Eye (tissue), 1 donor: ENCODE measurements at regions not wholly inside any gene's neighbourhood (a gene's known extent, or its start where the extent isn't known, plus 50 kb on each side); places are given as distances from the start of the nearest gene placed in this dataset.
A peak's percentile ranks its signal among the peaks of the same experiment; 100 is the strongest.

ENCODE experiments used
- DNase-seq: peaks from one replicate; pipeline ENCODE4 v3.0.0-alpha.2; 2015

DNA sequence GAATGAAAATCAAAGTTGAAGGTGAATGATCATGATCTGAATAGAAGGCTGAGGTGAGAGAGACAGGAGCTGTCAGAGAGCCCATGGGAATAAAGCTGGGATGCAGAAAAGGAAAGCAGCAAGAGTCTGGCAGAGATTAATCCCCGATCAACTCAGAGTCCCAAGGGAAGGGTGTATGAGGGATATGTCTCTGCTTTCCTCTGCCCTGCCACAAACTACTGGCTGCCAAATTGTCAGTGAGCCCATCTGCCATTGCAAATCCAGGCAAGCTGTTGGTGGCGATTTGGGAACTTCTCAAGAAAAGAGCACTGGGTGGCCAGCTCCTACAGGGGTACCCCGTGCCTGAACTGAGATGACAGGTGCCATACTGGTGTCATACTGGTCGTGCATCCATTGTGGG is 705.5 kb upstream of the MAN1A1 start:
- DNase-seq: peak; percentile 2

DNA sequence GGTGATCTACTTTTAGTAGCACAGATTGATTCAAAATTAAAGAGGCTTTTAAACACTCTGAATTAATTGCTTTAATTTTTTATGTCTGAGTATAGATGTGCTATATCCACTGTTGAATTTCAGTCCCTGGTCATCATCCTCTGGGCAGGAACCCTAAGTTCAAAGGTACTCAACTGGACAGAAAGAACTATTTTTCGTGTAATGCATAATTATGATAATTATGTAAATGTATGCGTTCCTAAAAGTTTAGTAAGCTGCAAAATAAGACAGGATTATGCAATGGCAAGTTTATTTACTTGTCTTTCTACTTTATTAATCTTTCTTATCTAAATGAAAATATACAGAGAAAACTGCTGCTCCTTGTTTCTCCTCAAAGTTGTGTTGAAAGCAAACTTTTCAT is 690.1 kb upstream of the MAN1A1 start:
- DNase-seq: no peak

GRCh38 chr6:120031837-120032236 is 682.3 kb upstream of the MAN1A1 start:
- DNase-seq: no peak

DNA sequence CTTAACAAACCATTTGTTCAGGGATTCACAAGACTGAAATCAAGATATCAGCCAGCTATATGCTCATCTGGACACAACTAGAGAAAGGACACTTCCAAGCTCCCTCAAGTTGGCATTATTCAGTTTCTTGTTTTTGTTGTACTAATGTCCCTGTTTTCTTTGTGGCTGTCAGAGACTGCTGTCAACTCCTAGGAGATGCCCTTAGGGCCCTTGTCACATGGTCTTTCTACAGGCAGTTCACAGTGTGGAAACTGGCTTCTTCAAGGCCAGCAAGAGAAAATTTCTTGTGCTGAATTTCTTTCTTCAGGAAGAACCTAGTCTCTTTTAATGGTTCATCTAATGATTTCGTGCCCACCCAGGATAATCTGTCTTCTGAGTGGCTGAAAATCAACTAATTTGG is 677.2 kb upstream of the MAN1A1 start:
- peak; percentile 2 for DNase-seq

- DNase-seq: no peak
Observed at GRCh38 chr6:120010075-120010474, 660.5 kb upstream of the MAN1A1 start.

DNA sequence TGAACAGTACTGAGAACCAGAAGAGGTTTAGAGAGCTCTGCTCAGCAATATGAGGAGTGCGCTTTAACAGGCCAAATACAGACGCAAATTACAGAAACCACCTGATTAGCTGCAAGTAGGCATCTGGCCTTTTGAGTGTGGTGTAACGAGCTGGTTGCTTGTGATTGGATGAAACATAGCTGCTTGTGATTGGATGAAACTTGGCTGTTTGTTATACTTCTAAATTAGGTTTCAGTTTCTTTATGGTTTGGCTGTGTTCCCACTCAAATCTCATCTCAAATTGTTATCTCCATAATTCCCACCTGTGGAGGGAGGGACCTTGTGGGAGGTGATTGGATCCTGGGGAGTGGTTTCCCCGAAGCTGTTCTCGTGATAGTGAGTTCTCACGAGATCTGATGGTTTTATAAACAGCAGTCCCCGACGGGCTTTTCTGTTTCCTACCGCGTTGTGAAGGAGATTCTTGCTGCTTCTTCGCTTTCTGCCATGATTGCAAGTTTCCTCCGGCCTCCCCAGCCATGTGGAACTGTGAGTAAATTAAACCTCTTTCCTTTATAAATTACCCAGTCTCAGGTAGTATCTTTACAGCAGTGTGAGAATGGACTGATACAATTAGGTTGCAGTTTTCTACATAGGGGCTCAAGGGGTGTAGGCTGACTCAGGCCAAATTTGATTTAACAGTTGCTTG is 655.9 kb upstream of the MAN1A1 start:
- no peak for DNase-seq

- DNase-seq: no peak
Observed at GRCh38 chr6:119986934-119987549, 637.5 kb upstream of the MAN1A1 start.

GRCh38 chr6:119985952-119986736 is 636.6 kb upstream of the MAN1A1 start:
- DNase-seq: no peak

- DNase-seq: no peak
Observed at GRCh38 chr6:119980802-119981201, 631.2 kb upstream of the MAN1A1 start.

- DNase-seq: no peak
Observed at GRCh38 chr6:119979862-119980261, 630.3 kb upstream of the MAN1A1 start.

GRCh38 chr6:119978274-119978889 is 628.8 kb upstream of the MAN1A1 start:
- no peak for DNase-seq

DNA sequence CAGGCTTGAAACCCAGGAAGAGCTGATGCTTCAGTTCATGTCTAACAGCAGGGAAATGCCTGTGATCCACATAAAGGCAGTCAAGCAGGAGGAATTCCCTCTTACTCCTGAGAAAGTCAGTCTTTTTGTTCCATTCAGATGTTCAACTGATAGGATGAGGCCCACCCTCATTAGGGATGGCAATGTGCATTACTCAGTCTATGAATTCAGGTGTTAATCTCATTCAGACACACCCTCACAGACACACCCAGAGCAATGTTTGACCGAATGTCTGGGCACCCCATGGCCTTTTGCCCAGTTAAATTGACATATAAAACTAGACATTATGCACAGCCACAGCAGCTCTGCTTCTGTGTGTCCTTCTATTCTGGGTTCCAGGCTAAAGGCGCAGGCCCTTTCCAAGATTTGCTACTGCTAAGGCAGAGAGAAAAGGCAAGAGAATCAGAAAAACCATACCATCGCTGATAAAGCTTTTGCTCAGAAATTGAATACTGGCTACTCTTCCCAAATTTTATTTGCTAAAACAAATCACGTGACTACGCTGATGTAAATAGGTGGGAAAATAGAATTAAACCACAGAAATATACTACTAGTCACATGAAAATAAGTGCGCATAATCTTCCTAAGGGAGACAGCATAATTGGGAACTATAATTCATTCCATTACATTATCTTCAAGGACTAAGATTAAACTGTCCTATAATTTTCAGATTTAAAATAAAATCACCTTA is 625.0 kb upstream of the MAN1A1 start:
- no peak for DNase-seq

GRCh38 chr6:119966484-119966883 is 616.9 kb upstream of the MAN1A1 start:
- no peak for DNase-seq

GRCh38 chr6:119965900-119966299 is 616.3 kb upstream of the MAN1A1 start:
- no peak for DNase-seq

GRCh38 chr6:119965008-119965407 is 615.4 kb upstream of the MAN1A1 start:
- DNase-seq: no peak

DNA sequence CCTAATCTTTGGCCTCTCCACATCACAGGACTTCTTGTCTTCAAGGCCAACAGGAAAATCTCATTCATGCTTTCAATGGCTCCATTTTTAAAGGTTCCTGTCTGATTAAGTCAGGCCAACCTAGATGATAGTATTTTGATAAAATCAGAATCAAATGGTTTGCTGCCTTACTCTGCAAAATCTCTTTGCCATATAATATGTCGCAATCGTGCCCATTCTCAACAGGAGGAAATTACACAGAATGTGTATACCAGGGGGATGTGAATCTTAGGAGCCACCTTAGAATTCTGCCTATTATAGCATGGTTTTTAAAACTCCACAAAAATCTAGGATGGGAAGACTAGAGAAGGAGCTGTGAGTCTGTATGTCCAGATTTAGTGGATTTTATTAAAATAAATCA is 612.9 kb upstream of the MAN1A1 start:
- no peak for DNase-seq

GRCh38 chr6:119961450-119961849 is 611.9 kb upstream of the MAN1A1 start:
- no peak for DNase-seq

DNA sequence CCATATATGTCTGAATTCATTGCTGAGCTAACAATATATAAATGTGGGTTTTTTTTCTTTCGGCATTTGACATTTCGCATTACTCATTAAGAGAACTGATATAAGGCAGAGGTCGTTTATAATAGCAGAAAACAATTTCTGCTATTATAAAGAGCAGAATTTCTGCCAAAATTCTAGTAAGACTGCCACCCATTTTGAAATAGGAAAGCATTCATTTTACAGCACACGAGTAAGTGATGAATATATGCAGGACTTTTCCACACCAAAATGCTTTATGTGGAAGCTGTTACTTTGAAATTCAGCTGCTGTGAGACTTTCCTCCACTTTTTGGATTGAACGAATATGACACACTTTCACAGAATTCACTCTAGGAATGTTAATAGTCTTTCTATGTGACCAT is 610.9 kb upstream of the MAN1A1 start:
- DNase-seq: no peak

- no peak for DNase-seq
Observed at GRCh38 chr6:119960036-119960435, 610.5 kb upstream of the MAN1A1 start.

DNA sequence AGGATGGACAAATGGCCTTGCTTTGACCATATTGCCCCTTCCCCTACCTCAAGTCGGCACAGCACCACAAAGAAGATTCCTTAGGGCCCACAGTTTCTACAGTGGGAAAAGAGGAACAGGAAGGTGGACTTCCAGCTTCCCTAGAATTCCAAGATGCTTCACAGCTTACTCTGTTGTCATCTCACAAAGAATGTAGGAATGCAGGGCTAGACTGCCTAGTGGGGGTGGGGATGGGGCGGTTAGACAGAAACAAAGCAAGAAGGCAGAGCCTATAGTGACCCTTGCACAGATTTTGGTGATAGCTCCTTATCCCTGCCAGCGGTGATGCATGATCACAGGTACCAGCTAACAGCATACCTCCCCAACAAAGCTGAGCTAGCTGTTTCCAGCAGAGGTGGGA is 607.6 kb upstream of the MAN1A1 start:
- DNase-seq: no peak

- DNase-seq: no peak
Observed at GRCh38 chr6:119952696-119953095, 603.1 kb upstream of the MAN1A1 start.

DNA sequence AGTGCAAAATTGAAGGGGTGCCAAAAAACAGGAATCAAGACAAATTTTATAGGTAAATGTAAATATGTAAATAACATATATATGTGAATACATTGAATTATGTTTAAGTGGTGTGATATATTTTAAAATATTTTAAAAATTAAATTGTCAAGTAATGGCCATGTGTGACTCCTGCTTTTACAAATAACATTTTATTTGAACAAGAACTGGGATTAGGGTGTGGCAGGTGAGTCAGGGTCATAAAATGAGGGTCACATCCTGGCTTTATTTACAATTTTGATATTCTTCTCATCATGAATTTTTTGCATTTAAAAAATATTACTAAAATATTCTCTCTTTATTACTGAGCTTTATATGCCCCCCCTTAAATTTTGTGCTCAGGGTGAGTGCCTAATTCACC is 601.1 kb upstream of the MAN1A1 start:
- DNase-seq: no peak
